Mucosa of stomach (tissue), 1 donor: ENCODE measurements at regions not wholly inside any gene's neighbourhood (a gene's known extent, or its start where the extent isn't known, plus 50 kb on each side); places are given as distances from the start of the nearest gene placed in this dataset.

Source experiments
- H3K27me3 ChIP-seq: one replicate; pipeline ENCODE4 v1.7.0; 2013; ENCODE audit warnings: mild to moderate bottlenecking, low read length; ENCODE audit not compliant: control insufficient read depth, insufficient read depth
- H3K36me3 ChIP-seq: one replicate; pipeline ENCODE4 v1.7.0; 2013; ENCODE audit warnings: low read length; ENCODE audit not compliant: control insufficient read depth, insufficient read depth
- H3K4me1 ChIP-seq: one replicate; pipeline ENCODE4 v1.7.0; 2013; ENCODE audit warnings: mild to moderate bottlenecking, low read length; ENCODE audit not compliant: control insufficient read depth, insufficient read depth
- H3K4me3 ChIP-seq: one replicate; pipeline ENCODE4 v1.7.0; 2013; ENCODE audit warnings: low read length
- H3K9ac ChIP-seq: one replicate; pipeline ENCODE4 v1.7.0; 2013; ENCODE audit warnings: mild to moderate bottlenecking, low read length, moderate library complexity
- H3K9me3 ChIP-seq: one replicate; pipeline ENCODE4 v1.7.0; 2013; ENCODE audit warnings: mild to moderate bottlenecking, low read length, moderate library complexity; ENCODE audit not compliant: control insufficient read depth
- donor health status: Pancreatic carcinoma.

GRCh38 chr4:181308476-181309312 lies 934.5 kb upstream of the TENM3 start:
- Histone ChIP-seq H3K9ac (no peak overlapping the region), H3K4me1 (no peaks in the 10 kb centered on the region), H3K27me3 (no peaks in the 10 kb centered on the region), H3K9me3 (no peaks in the 10 kb centered on the region), H3K4me3 (no peak overlapping the region), H3K36me3 (no peaks in the 10 kb centered on the region)

GRCh38 chr4:181312066-181312465 lies 931.1 kb upstream of the TENM3 start:
- Histone ChIP-seq H3K9me3 (no peaks in the 10 kb centered on the region), H3K27me3 (no peaks in the 10 kb centered on the region), H3K36me3 (no peaks in the 10 kb centered on the region), H3K4me1 (no peaks in the 10 kb centered on the region), H3K4me3 (no peak overlapping the region), H3K9ac (no peak overlapping the region)

- H3K4me1 ChIP-seq, result no peaks in the 10 kb centered on the region
Measured at GRCh38 chr4:181319629-181320028, 923.6 kb upstream of the TENM3 start.

GRCh38 chr4:181323061-181323460 lies 920.1 kb upstream of the TENM3 start:
- no peak overlapping the region for H3K4me3 ChIP-seq

More at GRCh38 chr4:181319629-181320028, 923.6 kb upstream of the TENM3 start:
- Histone ChIP-seq H3K36me3 (no peaks in the 10 kb centered on the region), H3K9me3 (no peaks in the 10 kb centered on the region), H3K4me3 (no peak overlapping the region), H3K9ac (no peak overlapping the region), H3K27me3 (no peaks in the 10 kb centered on the region)

GRCh38 chr4:181330654-181331201 lies 912.5 kb upstream of the TENM3 start:
- Histone ChIP-seq H3K4me3 (no peak overlapping the region), H3K9ac (no peak overlapping the region), H3K4me1 (no peaks in the 10 kb centered on the region), H3K27me3 (no peaks in the 10 kb centered on the region), H3K36me3 (no peaks in the 10 kb centered on the region), H3K9me3 (no peaks in the 10 kb centered on the region)

More at GRCh38 chr4:181323061-181323460, 920.1 kb upstream of the TENM3 start:
- Histone ChIP-seq H3K4me1 (no peaks in the 10 kb centered on the region), H3K27me3 (no peaks in the 10 kb centered on the region), H3K9ac (no peak overlapping the region), H3K36me3 (no peaks in the 10 kb centered on the region), H3K9me3 (no peaks in the 10 kb centered on the region)

- no peaks in the 10 kb centered on the region for H3K4me1 ChIP-seq
- no peak overlapping the region for H3K4me3 ChIP-seq
- no peaks in the 10 kb centered on the region for H3K36me3 ChIP-seq
- H3K9ac ChIP-seq, result no peak overlapping the region
- H3K9me3 ChIP-seq, result no peaks in the 10 kb centered on the region
- no peaks in the 10 kb centered on the region for H3K27me3 ChIP-seq
Measured at GRCh38 chr4:181331214-181331613, 912.0 kb upstream of the TENM3 start.

GRCh38 chr4:181345931-181346330 lies 897.3 kb upstream of the TENM3 start:
- H3K4me3 ChIP-seq, result no peak overlapping the region
- H3K9ac ChIP-seq, result no peak overlapping the region
- no peaks in the 10 kb centered on the region for H3K9me3 ChIP-seq
- H3K4me1 ChIP-seq, result no peaks in the 10 kb centered on the region
- no peaks in the 10 kb centered on the region for H3K36me3 ChIP-seq
- H3K27me3 ChIP-seq, result no peaks in the 10 kb centered on the region

GRCh38 chr4:181350615-181351415 lies 892.4 kb upstream of the TENM3 start:
- no peaks in the 10 kb centered on the region for H3K27me3 ChIP-seq
- no peak overlapping the region for H3K4me3 ChIP-seq
- no peak overlapping the region for H3K9ac ChIP-seq
- no peaks in the 10 kb centered on the region for H3K9me3 ChIP-seq
- no peaks in the 10 kb centered on the region for H3K36me3 ChIP-seq
- H3K4me1 ChIP-seq, result no peaks in the 10 kb centered on the region

GRCh38 chr4:181364504-181364903 lies 878.7 kb upstream of the TENM3 start:
- Histone ChIP-seq H3K4me1 (no peaks in the 10 kb centered on the region), H3K9me3 (no peaks in the 10 kb centered on the region), H3K27me3 (no peaks in the 10 kb centered on the region), H3K9ac (no peak overlapping the region), H3K4me3 (no peak overlapping the region), H3K36me3 (no peaks in the 10 kb centered on the region)

GRCh38 chr4:181365671-181366070 lies 877.5 kb upstream of the TENM3 start:
- Histone ChIP-seq H3K27me3 (no peaks in the 10 kb centered on the region), H3K4me1 (no peaks in the 10 kb centered on the region), H3K36me3 (no peaks in the 10 kb centered on the region)

GRCh38 chr4:181372014-181372413 lies 871.2 kb upstream of the TENM3 start:
- H3K36me3 ChIP-seq, result no peaks in the 10 kb centered on the region
- H3K27me3 ChIP-seq, result no peaks in the 10 kb centered on the region
- no peak overlapping the region for H3K9ac ChIP-seq
- no peaks in the 10 kb centered on the region for H3K4me1 ChIP-seq
- H3K4me3 ChIP-seq, result no peak overlapping the region
- no peaks in the 10 kb centered on the region for H3K9me3 ChIP-seq

More at GRCh38 chr4:181365671-181366070, 877.5 kb upstream of the TENM3 start:
- no peaks in the 10 kb centered on the region for H3K9me3 ChIP-seq
- no peak overlapping the region for H3K9ac ChIP-seq
- H3K4me3 ChIP-seq, result no peak overlapping the region

- no peak overlapping the region for H3K4me3 ChIP-seq
- no peaks in the 10 kb centered on the region for H3K36me3 ChIP-seq
- H3K9ac ChIP-seq, result no peak overlapping the region
- no peaks in the 10 kb centered on the region for H3K4me1 ChIP-seq
- H3K27me3 ChIP-seq, result no peaks in the 10 kb centered on the region
- H3K9me3 ChIP-seq, result no peaks in the 10 kb centered on the region
Measured at GRCh38 chr4:181376058-181376457, 867.1 kb upstream of the TENM3 start.
